ENCODE measurements at regions not wholly inside any gene's neighbourhood (a gene's known extent, or its start where the extent isn't known, plus 50 kb on each side); places are given as distances from the start of the nearest gene placed in this dataset.

GRCh38 chr15:62337934-62338333 lies 172.8 kb upstream of the C2CD4B start:
- TF ChIP-seq, protein P1, sequence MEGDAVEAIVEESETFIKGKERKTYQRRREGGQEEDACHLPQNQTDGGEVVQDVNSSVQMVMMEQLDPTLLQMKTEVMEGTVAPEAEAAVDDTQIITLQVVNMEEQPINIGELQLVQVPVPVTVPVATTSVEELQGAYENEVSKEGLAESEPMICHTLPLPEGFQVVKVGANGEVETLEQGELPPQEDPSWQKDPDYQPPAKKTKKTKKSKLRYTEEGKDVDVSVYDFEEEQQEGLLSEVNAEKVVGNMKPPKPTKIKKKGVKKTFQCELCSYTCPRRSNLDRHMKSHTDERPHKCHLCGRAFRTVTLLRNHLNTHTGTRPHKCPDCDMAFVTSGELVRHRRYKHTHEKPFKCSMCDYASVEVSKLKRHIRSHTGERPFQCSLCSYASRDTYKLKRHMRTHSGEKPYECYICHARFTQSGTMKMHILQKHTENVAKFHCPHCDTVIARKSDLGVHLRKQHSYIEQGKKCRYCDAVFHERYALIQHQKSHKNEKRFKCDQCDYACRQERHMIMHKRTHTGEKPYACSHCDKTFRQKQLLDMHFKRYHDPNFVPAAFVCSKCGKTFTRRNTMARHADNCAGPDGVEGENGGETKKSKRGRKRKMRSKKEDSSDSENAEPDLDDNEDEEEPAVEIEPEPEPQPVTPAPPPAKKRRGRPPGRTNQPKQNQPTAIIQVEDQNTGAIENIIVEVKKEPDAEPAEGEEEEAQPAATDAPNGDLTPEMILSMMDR (conservative IDR thresholded peaks at IDR 0.05; ENCODE audit: low read length): no peak
- no peak for TF ChIP-seq EZH2phosphoT487 (IDR thresholded peaks at IDR 0.05; ENCODE audit: borderline replicate concordance, low read depth, low read length)
